ENCODE measurements at regions not wholly inside any gene's neighbourhood (a gene's known extent, or its start where the extent isn't known, plus 50 kb on each side); places are given as distances from the start of the nearest gene placed in this dataset.

DNA sequence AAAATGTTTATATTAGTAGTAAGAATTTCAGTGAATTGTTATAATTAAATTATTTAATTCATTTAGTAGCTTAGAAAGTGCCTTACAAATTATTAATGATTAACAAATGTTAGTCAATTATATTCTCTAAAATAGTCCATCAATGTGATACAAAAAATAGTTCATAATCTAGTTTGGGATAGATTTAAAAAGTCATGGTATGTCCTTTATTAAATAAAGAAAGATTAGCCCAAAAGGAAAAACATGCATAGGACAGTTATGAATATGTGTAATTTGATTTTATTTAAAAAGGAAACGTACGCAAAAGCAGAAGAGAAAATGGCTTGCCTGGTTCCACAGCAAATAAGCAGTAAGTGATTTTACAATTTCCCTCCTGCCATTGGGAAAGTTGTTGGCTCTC is 768.5 kb downstream of the TRIB2 start:
- no peak for FAIRE-seq
- no peaks in the 10 kb centered on the region; the same call in 2 of the 3 replicates for H3K9me3 ChIP-seq (replicated peaks; ENCODE audit: control insufficient read depth, insufficient read depth, low read length)
- SMC1A ChIA-PET (ENCODE audit: uncharacterized antibody, unreplicated experiment): interaction anchor here (1.1 kb wide), 1 partner anchor 34 kb away, joined by 5 read pairs; no protein-coding TSS in a partner anchor
- intact Hi-C loops (cut with micrococcal nuclease; ENCODE audit: unreplicated experiment) (no loop called here), in situ Hi-C loops (cut with MboI) (no loop called here)
- no peak for DNase-seq (ENCODE audit: low read depth, low spot score)
- RAD21 ChIA-PET (ENCODE audit: unreplicated experiment): interaction anchor here (1.0 kb wide), 1 partner anchor 34 kb away, joined by 4 read pairs; no protein-coding TSS in a partner anchor
- H2AFZ ChIP-seq (ENCODE audit: control insufficient read depth, low read depth, low read length): no peak overlapping the region
- POLR2A ChIA-PET: interaction anchor here (1.0 kb wide), 1 partner anchor 69 kb away, joined by 3 read pairs; no protein-coding TSS in a partner anchor
- H3K4me2 ChIP-seq (ENCODE audit: control insufficient read depth, insufficient read depth): no peak overlapping the region
- no peak for ATAC-seq
- no peaks in the 10 kb centered on the region for H3K27me3 ChIP-seq (replicated peaks in 1 of 2; ENCODE audit: control insufficient read depth in 2 of 2, insufficient read depth in 2 of 2, low read length in 1 of 2)
- H3K9ac ChIP-seq (ENCODE audit: control insufficient read depth, insufficient read depth, low read length): no peak overlapping the region
- no peaks in the 10 kb centered on the region for H3K79me2 ChIP-seq (ENCODE audit: control insufficient read depth, insufficient read depth, low read length)
- no peaks in the 10 kb centered on the region for H3K36me3 ChIP-seq (ENCODE audit: control insufficient read depth in 2 of 2, insufficient read depth in 2 of 2, low read length in 1 of 2)
- no peak overlapping the region for H3K27ac ChIP-seq (ENCODE audit: control insufficient read depth, insufficient read depth)
- peaks cover 2% of the 10 kb centered on the region; the same call in 1 of the 2 replicates for H3K4me1 ChIP-seq (ENCODE audit: control insufficient read depth, insufficient read depth, low read length)
- no peak overlapping the region for H3K4me3 ChIP-seq
- BruUV-seq (replicated peaks): no TSS peak
- TF ChIP-seq SPI1 (IDR thresholded peaks at IDR 0.05; ENCODE audit: borderline replicate concordance, insufficient read depth, low read depth, low read length) (no peak), CREM (IDR thresholded peaks at IDR 0.05; ENCODE audit: low read depth) (no peak)
- TF ChIP-seq, protein P1, sequence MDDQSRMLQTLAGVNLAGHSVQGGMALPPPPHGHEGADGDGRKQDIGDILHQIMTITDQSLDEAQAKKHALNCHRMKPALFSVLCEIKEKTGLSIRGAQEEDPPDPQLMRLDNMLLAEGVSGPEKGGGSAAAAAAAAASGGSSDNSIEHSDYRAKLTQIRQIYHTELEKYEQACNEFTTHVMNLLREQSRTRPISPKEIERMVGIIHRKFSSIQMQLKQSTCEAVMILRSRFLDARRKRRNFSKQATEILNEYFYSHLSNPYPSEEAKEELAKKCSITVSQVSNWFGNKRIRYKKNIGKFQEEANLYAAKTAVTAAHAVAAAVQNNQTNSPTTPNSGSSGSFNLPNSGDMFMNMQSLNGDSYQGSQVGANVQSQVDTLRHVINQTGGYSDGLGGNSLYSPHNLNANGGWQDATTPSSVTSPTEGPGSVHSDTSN (IDR thresholded peaks at IDR 0.05; ENCODE audit: insufficient replicate concordance, low read depth, low read length): no peak
- TF ChIP-seq, protein P2, sequence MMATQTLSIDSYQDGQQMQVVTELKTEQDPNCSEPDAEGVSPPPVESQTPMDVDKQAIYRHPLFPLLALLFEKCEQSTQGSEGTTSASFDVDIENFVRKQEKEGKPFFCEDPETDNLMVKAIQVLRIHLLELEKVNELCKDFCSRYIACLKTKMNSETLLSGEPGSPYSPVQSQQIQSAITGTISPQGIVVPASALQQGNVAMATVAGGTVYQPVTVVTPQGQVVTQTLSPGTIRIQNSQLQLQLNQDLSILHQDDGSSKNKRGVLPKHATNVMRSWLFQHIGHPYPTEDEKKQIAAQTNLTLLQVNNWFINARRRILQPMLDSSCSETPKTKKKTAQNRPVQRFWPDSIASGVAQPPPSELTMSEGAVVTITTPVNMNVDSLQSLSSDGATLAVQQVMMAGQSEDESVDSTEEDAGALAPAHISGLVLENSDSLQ (IDR thresholded peaks at IDR 0.05): no peak
- CTCF ChIA-PET: no interaction called here
- WGBS (ENCODE audit: insufficient coverage, insufficient replicate concordance, low lambda C conversion rate, missing lambda C conversion rate): 100% methylated on average over 2 of the region's 2 CpGs
- no peaks in the 10 kb centered on the region for H4K20me1 ChIP-seq (ENCODE audit: control insufficient read depth, insufficient read depth)

DNA sequence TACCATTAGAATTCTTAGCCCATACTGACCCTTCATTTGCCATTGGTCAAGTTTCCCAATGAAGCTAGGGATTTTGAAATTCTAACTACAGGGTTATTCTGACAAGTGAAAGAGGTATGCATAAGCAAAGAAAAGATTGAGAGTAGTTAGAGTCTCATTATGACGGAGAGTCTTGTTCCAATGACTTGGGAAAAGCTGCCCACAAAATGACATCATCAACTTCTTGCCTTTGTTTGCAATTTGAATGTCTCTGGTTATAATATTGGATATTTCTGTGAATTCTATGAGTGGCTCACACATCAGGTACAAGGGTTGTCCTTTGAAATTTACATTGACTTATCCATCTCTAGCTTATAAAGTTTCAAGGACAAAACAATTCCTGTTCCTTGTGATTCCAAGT is 772.2 kb downstream of the TRIB2 start:
- Histone ChIP-seq H3K36me3 (ENCODE audit: control insufficient read depth in 2 of 2, insufficient read depth in 2 of 2, low read length in 1 of 2) (no peaks in the 10 kb centered on the region), H3K27ac (ENCODE audit: control insufficient read depth, insufficient read depth) (no peak overlapping the region), H2AFZ (ENCODE audit: control insufficient read depth, low read depth, low read length) (no peak overlapping the region), H3K9me3 (replicated peaks; ENCODE audit: control insufficient read depth, insufficient read depth, low read length) (peaks cover 1% of the 10 kb centered on the region; the same call in 2 of the 3 replicates), H3K9ac (ENCODE audit: control insufficient read depth, insufficient read depth, low read length) (no peak overlapping the region), H3K79me2 (ENCODE audit: control insufficient read depth, insufficient read depth, low read length) (no peaks in the 10 kb centered on the region), H3K4me3 (no peak overlapping the region), H3K27me3 (replicated peaks in 1 of 2; ENCODE audit: control insufficient read depth in 2 of 2, insufficient read depth in 2 of 2, low read length in 1 of 2) (no peaks in the 10 kb centered on the region), H3K4me1 (ENCODE audit: control insufficient read depth, insufficient read depth, low read length) (no peaks in the 10 kb centered on the region), H4K20me1 (ENCODE audit: control insufficient read depth, insufficient read depth) (no peaks in the 10 kb centered on the region), H3K4me2 (ENCODE audit: control insufficient read depth, insufficient read depth) (no peak overlapping the region)
- RAD21 ChIA-PET (ENCODE audit: unreplicated experiment): no interaction called here
- 57% methylated on average over 1 of the region's 1 CpG for WGBS (ENCODE audit: insufficient coverage, insufficient replicate concordance, low lambda C conversion rate, missing lambda C conversion rate)
- FAIRE-seq: no peak
- CTCF ChIA-PET: interaction anchor here (1.2 kb wide), 1 partner anchor 10 kb away, joined by 4 read pairs; no protein-coding TSS in a partner anchor
- BruUV-seq (replicated peaks): no TSS peak
- no peak for DNase-seq (ENCODE audit: low read depth, low spot score)
- SMC1A ChIA-PET (ENCODE audit: uncharacterized antibody, unreplicated experiment): interaction anchor here (0.7 kb wide), 1 partner anchor 215 kb away, joined by 3 read pairs; no protein-coding TSS in a partner anchor
- intact Hi-C loops (cut with micrococcal nuclease; ENCODE audit: unreplicated experiment) (no loop called here), in situ Hi-C loops (cut with MboI) (no loop called here)
- no peak for ATAC-seq
- TF ChIP-seq FOS (IDR thresholded peaks at IDR 0.05; ENCODE audit: borderline replicate concordance, extremely low read depth, insufficient read length) (no peak), ATF7 (IDR thresholded peaks at IDR 0.05; ENCODE audit: low read depth) (0 out of 2 replicates have a peak, but pooled peaks have one; percentile 16)
- POLR2A ChIA-PET: no interaction called here
